ENCODE measurements at regions not wholly inside any gene's neighbourhood (a gene's known extent, or its start where the extent isn't known, plus 50 kb on each side); places are given as distances from the start of the nearest gene placed in this dataset.
"Not testable (repeated sequence)": the region's sequence is repeated elsewhere in the genome, so short reads cannot be mapped to it uniquely, and the experiment has no call there.

DNA sequence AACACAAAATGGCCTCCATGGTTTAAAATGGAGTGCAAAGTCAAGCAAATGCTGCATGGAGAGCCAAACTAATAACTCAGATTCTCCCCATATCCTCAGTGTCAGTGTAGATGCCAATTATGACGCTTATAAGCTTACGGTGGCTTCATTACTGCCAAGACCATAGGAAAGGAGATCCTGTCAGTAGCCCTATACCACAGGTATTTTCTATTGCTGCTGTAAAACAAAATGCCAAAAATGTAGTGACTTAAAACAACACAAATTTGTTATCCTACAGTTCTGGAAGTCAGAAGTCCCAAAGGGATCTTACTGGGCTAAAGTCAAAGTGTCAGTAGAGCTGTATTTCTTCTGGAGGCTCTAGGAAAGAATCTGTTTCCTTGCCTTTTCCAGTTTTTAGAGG lies 149.8 kb upstream of the GBE1 start:
- no peak for DNase-seq (ENCODE audit: low spot score)

- no peak for DNase-seq (ENCODE audit: low spot score)
Measured at GRCh38 chr3:81910244-81910852, 148.9 kb upstream of the GBE1 start.

DNA sequence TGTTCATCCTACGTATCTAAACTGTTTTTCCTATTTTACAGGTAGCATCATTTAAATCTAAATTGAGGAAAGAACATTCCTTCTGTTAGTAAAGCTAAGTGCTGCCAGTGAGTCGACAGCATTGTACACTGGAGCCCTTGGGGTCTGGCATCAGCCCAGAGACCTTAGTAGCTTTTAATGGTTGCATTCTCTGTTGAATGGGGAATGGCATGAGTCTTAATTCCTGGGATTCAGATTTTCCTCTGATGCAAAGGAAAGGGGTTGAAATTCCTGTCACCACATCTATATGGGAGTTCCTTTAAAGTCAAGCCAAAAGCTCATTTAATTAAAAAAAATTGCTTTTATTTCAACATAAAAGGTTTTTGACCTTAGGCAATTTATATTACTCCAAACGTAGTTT lies 148.4 kb upstream of the GBE1 start:
- no peak for DNase-seq (ENCODE audit: low spot score)

DNA sequence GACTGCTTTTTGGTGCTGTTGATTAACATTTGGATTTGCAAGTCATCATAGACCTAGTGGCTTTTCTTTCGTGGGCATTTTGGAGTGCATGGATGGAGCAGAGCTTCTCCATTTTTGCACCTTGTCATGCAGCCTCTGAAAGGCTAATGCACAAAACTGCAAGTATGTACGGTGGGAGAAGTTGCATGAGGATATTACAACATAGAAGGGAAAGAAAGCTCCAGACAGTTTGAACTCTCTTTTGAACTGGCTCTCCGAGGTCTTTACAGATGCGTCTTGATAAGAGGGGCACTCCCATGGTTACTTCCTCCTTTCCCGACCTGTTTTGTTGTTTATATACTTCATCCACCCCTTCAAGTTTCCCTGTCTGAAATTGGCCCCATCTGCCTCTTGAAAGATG lies 147.1 kb upstream of the GBE1 start:
- no peak for DNase-seq (ENCODE audit: low spot score)

- DNase-seq (ENCODE audit: low spot score), result no peak
Measured at GRCh38 chr3:81898336-81898735, 136.9 kb upstream of the GBE1 start.

- DNase-seq (ENCODE audit: low spot score), result no peak
Measured at GRCh38 chr3:81894598-81894997, 133.2 kb upstream of the GBE1 start.

DNA sequence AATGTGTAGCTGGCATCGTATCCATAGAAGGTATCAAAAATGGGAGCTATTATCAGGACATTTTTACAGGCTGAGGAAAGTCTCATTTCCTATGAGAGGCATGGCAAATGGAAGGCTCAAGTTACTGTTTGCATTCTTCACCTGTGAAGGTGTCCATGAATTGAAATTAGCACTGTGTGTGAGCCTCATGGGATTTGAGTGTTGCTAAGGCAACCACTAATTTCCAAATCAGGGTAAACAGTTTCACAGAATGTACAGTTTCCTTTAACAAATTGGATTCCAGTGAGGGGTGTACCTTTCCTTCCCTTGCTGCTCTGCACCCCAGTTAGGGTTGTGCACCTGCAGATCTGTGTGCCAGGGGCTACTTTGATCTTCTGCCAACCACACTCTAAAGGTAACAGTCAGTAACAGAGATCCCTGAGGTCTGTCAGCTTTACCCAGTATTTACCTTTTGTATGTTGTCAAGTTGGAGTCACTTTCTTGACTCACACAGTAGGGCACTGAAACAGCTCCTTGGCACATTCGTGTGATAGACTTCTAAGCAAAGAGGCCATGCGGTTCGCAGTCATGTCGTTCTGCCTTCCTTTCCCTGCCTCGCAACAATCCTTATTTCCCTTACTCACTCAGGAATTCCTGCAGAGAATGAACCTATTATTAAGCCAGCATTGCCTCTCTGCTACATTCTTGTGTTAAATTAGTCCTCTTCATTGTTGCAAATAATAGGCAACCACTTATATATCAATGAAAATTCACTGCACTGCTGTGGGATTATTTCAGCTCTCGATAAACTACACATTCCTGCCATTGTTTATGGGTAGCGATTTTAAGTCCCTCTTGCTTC lies 129.8 kb upstream of the GBE1 start:
- no peak for DNase-seq (ENCODE audit: low spot score)

DNA sequence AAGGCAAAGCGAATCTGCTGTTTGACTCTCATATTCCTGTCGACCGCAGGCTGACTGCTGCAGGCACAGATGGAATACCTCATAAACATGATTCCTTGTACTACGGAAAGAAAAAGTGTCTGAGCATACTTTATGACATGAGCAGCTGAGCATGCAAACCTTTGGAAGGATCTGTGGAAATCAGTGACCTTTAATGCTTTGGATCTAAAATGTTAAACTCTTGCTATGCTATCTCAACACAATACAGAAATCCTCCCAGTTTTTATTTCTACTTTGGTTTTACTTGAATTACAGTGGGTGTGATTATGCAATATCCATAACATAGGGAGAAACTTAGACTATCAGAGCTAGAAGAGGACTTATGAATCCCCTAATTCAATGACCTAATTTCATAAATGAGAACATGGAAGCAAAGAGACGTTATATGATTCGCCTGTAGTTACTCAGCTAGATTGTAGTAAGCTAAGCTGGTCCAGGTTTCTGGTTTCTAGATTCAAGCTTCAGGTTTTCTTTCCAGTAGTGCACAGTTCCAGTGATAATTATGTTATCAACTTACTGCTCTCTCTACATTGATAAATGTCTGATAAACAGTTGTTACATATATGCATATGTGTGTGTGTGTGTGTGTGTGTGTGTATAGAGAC lies 127.6 kb upstream of the GBE1 start:
- DNase-seq (ENCODE audit: low spot score), result no peak

- no peak for DNase-seq (ENCODE audit: low spot score)
Measured at GRCh38 chr3:81887448-81887847, 126.0 kb upstream of the GBE1 start.

GRCh38 chr3:81886081-81886480 lies 124.6 kb upstream of the GBE1 start:
- DNase-seq (ENCODE audit: low spot score), result no peak

DNA sequence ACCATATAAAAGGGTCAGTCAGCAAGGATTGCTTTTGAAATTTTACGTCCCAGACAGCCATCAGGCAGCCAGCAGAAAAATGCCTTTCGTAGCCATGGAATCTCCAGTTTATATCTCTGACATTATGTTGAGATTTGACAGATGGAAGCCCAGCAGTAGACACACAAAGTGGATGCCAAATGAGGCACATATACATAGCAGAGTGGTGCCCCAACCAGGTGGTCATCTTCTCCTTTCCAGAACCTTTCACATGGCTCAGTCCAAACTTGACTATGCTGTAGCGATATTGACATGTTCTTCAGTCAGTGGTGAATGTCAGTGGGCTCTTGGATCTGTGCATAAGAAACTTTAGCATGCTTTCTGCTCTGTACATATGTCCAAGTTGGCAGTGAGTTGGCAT lies 123.3 kb upstream of the GBE1 start:
- no peak for DNase-seq (ENCODE audit: low spot score)

GRCh38 chr3:81876826-81877225 lies 115.4 kb upstream of the GBE1 start:
- DNase-seq (ENCODE audit: low spot score), result no peak

DNA sequence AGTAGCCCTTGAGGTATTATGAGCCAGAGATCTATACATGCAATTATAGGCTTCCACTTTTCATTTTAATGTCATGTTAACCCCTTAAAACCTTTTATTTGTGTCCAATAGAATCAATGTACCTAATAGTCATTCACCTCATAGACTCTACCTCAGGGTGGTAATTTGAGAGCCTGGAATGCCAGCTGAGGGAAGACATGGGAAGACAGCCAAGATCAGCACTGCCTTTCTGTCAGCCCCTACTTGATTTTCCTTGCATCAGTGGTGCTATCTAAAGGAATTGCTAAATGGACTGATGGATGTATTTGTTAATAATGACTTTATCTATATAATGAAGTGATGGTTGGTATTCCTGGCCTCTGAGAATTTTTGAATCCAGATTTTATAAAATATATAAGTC lies 113.3 kb upstream of the GBE1 start:
- DNase-seq (ENCODE audit: low spot score), result no peak

- DNase-seq (ENCODE audit: low spot score), result no peak
Measured at GRCh38 chr3:81872566-81872965, 111.1 kb upstream of the GBE1 start.

DNA sequence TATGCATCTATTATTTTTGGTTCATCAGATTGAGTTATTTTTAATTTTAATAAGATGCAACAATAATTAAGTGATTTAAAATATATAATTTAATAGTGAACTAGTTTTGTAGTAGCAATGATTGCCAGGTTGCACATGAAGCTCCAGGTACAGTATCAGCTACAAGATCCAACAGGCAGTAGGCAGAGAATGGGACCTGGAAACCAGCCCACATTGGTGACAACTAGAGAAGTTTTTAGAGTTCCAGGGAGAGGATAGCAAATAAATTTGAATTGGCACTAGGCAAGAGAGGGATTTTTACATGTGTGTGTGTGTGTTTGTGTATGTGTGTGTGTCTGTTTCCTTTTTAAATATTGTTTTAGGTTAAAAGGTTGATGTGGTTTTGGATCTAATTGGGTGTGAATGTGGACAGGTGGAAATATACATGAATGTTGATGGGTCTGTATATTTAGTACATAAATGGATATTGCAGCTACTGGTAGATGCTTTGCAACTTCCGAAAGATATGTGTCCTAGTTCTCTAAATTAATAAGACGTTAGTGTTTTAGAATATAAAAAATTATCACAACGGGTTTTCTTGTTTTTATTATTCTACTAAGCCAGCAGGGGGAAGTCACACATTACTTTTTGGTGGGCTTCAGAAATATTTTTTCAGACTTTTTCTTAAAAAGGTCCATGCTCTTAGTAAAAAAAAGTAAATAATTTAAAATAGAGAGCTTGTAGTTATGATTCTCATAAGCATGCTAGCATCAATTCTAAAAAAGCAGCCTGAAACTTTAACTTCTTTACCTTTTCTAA lies 110.1 kb upstream of the GBE1 start:
- DNase-seq (ENCODE audit: low spot score), result no peak

GRCh38 chr3:81869382-81869781 lies 107.9 kb upstream of the GBE1 start:
- DNase-seq (ENCODE audit: low spot score), result no peak

GRCh38 chr3:81868597-81868996 lies 107.2 kb upstream of the GBE1 start:
- no peak for DNase-seq (ENCODE audit: low spot score)

- DNase-seq (ENCODE audit: low spot score), result no peak
Measured at GRCh38 chr3:81867875-81868274, 106.4 kb upstream of the GBE1 start.

DNA sequence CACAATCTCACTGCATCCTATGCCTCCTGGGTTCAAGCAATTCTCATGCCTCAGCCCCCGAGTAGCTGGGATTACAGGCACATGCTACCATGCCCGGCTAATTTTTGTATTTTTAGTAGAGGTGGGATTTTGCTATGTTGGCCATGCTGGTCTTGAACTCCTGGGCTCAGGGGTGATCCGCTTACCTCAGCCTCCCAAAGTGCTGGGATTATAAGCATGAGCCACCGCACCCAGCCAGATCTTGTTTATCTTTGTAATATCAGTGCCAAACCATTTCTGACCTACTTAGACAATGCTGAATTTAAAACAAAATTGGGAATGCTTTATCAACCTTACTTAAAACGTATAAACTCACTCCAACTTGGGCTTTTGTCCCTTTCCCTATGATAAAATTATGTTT lies 103.7 kb upstream of the GBE1 start:
- DNase-seq (ENCODE audit: low spot score), result not testable (repeated sequence)

DNA sequence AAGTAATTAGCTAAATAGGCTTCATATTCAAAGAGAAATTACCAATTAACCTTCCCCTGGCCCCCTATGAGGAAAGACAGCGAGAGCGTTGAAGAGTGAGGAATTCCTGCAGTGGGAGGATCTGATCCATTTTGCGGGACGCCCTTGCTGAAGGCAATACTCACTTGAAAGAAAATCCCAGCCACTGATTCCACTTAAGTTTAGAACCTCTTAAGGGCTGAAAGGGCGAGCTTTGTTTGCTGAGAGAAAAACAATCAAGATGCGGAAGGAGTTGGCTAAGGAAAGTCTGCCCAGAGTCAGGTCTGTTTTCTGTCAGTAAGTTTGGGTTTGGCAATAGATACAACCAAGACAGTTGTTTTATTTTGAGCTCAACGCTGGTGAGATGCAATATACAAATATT lies 102.8 kb upstream of the GBE1 start:
- DNase-seq (ENCODE audit: low spot score), result no peak

- no peak for DNase-seq (ENCODE audit: low spot score)
Measured at GRCh38 chr3:81863756-81864155, 102.3 kb upstream of the GBE1 start.

GRCh38 chr3:81861593-81861992 lies 100.1 kb upstream of the GBE1 start:
- no peak for DNase-seq (ENCODE audit: low spot score)

- no peak for DNase-seq (ENCODE audit: low spot score)
Measured at GRCh38 chr3:81859524-81859923, 98.1 kb upstream of the GBE1 start.

Data from left forelimb (tissue), 1 donor.